Mucosa of stomach (tissue), 1 donor: ENCODE measurements at regions not wholly inside any gene's neighbourhood (a gene's known extent, or its start where the extent isn't known, plus 50 kb on each side); places are given as distances from the start of the nearest gene placed in this dataset.
"Not testable (repeated sequence)": the region's sequence is repeated elsewhere in the genome, so short reads cannot be mapped to it uniquely, and the experiment has no call there.

Source experiments
- H3K27me3 ChIP-seq: one replicate; pipeline ENCODE4 v1.7.0; 2013; ENCODE audit warnings: mild to moderate bottlenecking, low read length; ENCODE audit not compliant: control insufficient read depth, insufficient read depth
- H3K36me3 ChIP-seq: one replicate; pipeline ENCODE4 v1.7.0; 2013; ENCODE audit warnings: low read length; ENCODE audit not compliant: control insufficient read depth, insufficient read depth
- H3K4me1 ChIP-seq: one replicate; pipeline ENCODE4 v1.7.0; 2013; ENCODE audit warnings: mild to moderate bottlenecking, low read length; ENCODE audit not compliant: control insufficient read depth, insufficient read depth
- H3K4me3 ChIP-seq: one replicate; pipeline ENCODE4 v1.7.0; 2013; ENCODE audit warnings: low read length
- H3K9ac ChIP-seq: one replicate; pipeline ENCODE4 v1.7.0; 2013; ENCODE audit warnings: mild to moderate bottlenecking, low read length, moderate library complexity
- H3K9me3 ChIP-seq: one replicate; pipeline ENCODE4 v1.7.0; 2013; ENCODE audit warnings: mild to moderate bottlenecking, low read length, moderate library complexity; ENCODE audit not compliant: control insufficient read depth
- donor health status: Pancreatic carcinoma.

- no peaks in the 10 kb centered on the region for H3K9me3 ChIP-seq
- no peaks in the 10 kb centered on the region for H3K4me1 ChIP-seq
- no peaks in the 10 kb centered on the region for H3K27me3 ChIP-seq
- no peak overlapping the region for H3K9ac ChIP-seq
- H3K4me3 ChIP-seq, result no peak overlapping the region
- H3K36me3 ChIP-seq, result no peaks in the 10 kb centered on the region
Measured at GRCh38 chr11:16512198-16512898, 156.0 kb upstream of the SOX6 start.

- no peaks in the 10 kb centered on the region for H3K4me1 ChIP-seq
- H3K9ac ChIP-seq, result no peak overlapping the region
- H3K27me3 ChIP-seq, result no peaks in the 10 kb centered on the region
- H3K4me3 ChIP-seq, result no peak overlapping the region
- no peaks in the 10 kb centered on the region for H3K36me3 ChIP-seq
- H3K9me3 ChIP-seq, result no peaks in the 10 kb centered on the region
Measured at GRCh38 chr11:16511116-16512114, 155.1 kb upstream of the SOX6 start.

GRCh38 chr11:16505481-16505880 is 149.1 kb upstream of the SOX6 start:
- Histone ChIP-seq H3K9me3 (no peaks in the 10 kb centered on the region), H3K9ac (no peak overlapping the region), H3K36me3 (no peaks in the 10 kb centered on the region), H3K4me1 (no peaks in the 10 kb centered on the region), H3K4me3 (no peak overlapping the region), H3K27me3 (no peaks in the 10 kb centered on the region)

GRCh38 chr11:16503891-16504290 is 147.5 kb upstream of the SOX6 start:
- not testable (repeated sequence) for H3K9me3 ChIP-seq, H3K9ac ChIP-seq, H3K36me3 ChIP-seq, H3K4me1 ChIP-seq, H3K27me3 ChIP-seq, H3K4me3 ChIP-seq

- Histone ChIP-seq H3K4me1 (no peaks in the 10 kb centered on the region), H3K9ac (no peak overlapping the region), H3K9me3 (no peaks in the 10 kb centered on the region), H3K27me3 (no peaks in the 10 kb centered on the region), H3K4me3 (no peak overlapping the region), H3K36me3 (no peaks in the 10 kb centered on the region)
Measured at GRCh38 chr11:16494918-16495691, 138.8 kb upstream of the SOX6 start.

DNA sequence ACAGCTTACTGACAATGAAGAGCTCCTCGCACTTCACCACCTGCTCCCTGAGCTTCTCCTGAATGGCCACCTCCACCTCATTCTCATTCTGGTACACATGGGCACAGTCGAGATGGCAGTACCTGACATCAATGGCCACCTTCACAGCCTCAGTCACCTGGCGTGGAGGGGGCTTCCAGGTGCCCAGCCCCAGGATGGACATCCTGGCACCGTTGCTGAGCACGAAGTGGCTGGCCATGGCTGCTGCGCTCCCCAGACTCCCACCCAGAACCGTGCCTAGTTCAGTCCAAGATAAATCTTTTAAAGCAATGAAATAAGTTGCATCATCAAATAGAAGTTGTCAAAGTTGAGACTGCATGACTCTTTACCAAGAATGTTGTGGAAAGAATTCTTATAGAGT is 128.1 kb upstream of the SOX6 start:
- H3K27me3 ChIP-seq, result no peaks in the 10 kb centered on the region
- H3K4me1 ChIP-seq, result no peaks in the 10 kb centered on the region
- H3K4me3 ChIP-seq, result no peak overlapping the region
- H3K9ac ChIP-seq, result no peak overlapping the region
- H3K9me3 ChIP-seq, result no peaks in the 10 kb centered on the region
- H3K36me3 ChIP-seq, result no peaks in the 10 kb centered on the region

- H3K9me3 ChIP-seq, result no peaks in the 10 kb centered on the region
- no peaks in the 10 kb centered on the region for H3K4me1 ChIP-seq
- no peak overlapping the region for H3K4me3 ChIP-seq
- H3K36me3 ChIP-seq, result no peaks in the 10 kb centered on the region
- no peaks in the 10 kb centered on the region for H3K27me3 ChIP-seq
- H3K9ac ChIP-seq, result no peak overlapping the region
Measured at GRCh38 chr11:16474659-16475058, 118.3 kb upstream of the SOX6 start.

DNA sequence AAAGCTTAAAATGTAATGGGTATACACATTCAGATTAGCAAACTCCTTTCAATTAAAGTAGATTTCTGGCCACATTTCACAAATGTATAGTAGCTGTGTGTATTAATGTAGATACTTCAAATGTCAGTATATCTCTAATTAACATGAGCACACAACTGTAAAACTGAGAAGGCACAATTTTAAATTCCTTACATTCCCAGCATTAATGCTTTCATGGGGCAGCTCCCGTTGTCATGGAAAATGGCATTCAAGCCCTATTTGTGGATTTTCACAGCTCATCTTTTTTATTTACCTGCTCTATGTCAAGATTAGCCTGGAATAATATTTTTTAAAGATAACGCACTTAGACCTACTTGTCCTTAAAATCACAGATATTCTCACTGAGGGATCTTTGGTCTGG is 113.6 kb upstream of the SOX6 start:
- H3K36me3 ChIP-seq, result no peaks in the 10 kb centered on the region
- no peaks in the 10 kb centered on the region for H3K9me3 ChIP-seq
- no peaks in the 10 kb centered on the region for H3K27me3 ChIP-seq
- H3K4me1 ChIP-seq, result no peaks in the 10 kb centered on the region
- H3K9ac ChIP-seq, result no peak overlapping the region
- no peak overlapping the region for H3K4me3 ChIP-seq

- H3K36me3 ChIP-seq, result no peaks in the 10 kb centered on the region
- no peaks in the 10 kb centered on the region for H3K27me3 ChIP-seq
- H3K9me3 ChIP-seq, result no peaks in the 10 kb centered on the region
- no peak overlapping the region for H3K9ac ChIP-seq
- H3K4me3 ChIP-seq, result no peak overlapping the region
- no peaks in the 10 kb centered on the region for H3K4me1 ChIP-seq
Measured at GRCh38 chr11:16468735-16469453, 112.5 kb upstream of the SOX6 start.

DNA sequence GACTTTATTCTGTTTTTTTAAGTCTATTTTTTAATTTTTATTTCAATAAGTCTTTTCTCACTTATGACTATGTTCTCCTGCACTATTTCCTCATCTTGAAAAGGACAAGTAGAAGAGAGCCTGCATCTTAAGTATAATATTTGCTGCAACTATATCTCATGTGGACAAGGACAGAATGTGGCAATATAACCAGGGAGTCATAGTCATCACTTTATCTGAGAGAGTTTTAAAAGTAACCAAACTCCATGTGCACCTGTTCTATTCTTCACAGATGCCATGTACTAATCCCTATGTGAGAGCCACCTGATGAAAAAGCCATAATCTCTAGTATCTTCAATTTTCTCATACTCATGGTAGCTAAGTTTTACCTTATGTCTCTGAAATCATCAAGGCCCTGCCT is 104.2 kb upstream of the SOX6 start:
- Histone ChIP-seq H3K36me3 (no peaks in the 10 kb centered on the region), H3K4me3 (no peak overlapping the region), H3K4me1 (no peaks in the 10 kb centered on the region), H3K9me3 (no peaks in the 10 kb centered on the region), H3K9ac (no peak overlapping the region), H3K27me3 (no peaks in the 10 kb centered on the region)

DNA sequence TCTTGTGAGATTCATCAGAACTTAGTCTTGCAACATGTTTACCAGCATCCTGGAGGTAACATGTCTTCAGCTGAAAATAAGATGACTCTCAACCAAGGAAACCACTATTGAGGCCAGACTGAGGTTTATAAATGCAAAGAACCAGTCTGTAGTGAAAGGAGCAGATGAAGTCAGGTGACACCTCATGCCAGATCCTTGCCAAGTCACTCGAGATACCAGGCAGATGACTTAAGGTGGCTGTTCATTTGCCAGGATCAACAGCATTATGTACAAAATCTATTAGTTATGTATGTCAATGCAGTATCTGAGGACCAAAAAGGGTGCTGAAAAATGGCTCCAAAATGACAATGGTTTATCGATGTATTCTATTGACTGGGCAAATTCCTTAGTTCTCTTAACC is 100.0 kb upstream of the SOX6 start:
- H3K4me1 ChIP-seq, result no peaks in the 10 kb centered on the region
- H3K9me3 ChIP-seq, result no peaks in the 10 kb centered on the region
- H3K4me3 ChIP-seq, result no peak overlapping the region
- H3K9ac ChIP-seq, result no peak overlapping the region
- H3K36me3 ChIP-seq, result no peaks in the 10 kb centered on the region
- no peaks in the 10 kb centered on the region for H3K27me3 ChIP-seq
